ENCODE measurements at regions not wholly inside any gene's neighbourhood (a gene's known extent, or its start where the extent isn't known, plus 50 kb on each side); places are given as distances from the start of the nearest gene placed in this dataset.

DNA sequence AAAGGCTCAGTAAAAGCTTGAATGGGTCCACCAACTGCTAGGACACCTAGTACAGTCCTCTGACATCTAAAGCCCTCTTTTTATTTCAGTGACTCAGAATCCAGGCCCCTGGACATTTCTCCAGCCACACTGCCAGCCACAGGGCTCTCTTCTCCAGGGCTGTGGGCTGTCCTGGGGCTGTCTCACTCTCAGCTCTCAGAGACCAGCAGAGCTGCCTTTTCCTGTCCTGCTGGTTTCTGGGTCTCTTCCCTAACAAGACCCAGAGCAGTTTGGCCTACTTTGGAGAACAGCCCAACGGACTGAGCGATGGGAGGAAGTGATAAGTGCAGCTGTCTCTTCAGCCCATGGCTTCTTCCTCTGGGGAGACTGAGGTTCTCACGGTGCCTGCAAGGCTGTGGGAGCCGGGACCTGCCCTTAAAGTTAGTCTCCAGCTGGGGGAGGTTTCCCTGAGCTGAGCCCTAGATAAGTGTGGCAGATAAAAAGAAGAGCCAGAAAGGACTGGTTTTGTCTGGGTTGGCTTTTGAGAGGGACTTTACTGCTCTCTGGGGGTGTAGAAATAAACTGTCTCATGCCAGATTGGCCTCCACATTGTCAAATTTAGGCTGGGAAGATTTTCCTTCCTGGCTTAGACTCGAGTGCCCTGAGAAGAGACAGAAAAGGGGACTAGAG, 979.8 kb downstream of the VRK1 start:
- 73% methylated on average over 5 of the region's 5 CpGs for WGBS
- no peak overlapping the region for H3K27ac ChIP-seq

DNA sequence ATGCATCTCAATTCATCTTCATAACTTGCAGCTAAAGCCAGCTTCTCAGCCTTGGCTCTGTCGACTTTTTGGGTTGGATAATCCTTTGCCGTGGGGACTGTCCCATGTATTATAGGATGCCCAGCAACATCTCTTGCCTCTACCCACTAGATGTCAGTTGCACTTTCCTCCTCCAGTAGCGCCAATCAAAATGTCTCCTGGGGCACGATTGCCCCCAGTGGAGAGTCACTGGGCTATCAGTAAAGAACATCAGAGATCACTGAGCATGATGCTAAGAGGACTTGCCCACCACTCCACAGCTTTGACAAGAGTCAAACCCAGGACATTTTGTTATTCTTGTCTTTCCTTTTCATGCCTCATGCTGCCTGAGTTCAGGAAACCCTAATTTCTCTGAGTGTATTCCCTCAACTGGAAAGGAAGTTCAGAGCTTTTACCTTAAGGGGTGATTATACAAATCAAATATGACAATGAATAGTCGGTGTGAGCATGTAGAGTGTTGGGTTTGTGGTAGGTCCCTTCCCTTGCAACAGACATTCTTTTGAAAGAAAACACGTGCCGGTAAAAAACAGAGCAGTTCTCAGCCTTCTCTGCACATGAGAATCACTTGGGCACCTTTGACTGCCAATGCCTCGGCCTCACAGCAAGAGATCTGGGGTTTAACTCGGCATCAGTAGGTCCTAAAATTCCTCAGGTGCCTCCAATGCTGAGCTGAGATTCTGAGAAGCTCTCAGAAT, 980.6 kb downstream of the VRK1 start:
- no peak for TF ChIP-seq EP300 (IDR thresholded peaks at IDR 0.05)
- TF ChIP-seq POLR2AphosphoS5 (IDR thresholded peaks at IDR 0.05), result no peak
- no peak for TF ChIP-seq CTCF (IDR thresholded peaks at IDR 0.05)
- TF ChIP-seq POLR2A (IDR thresholded peaks at IDR 0.05), result no peak
- Histone ChIP-seq H3K36me3 (no peaks in the 10 kb centered on the region), H3K4me1 (no peaks in the 10 kb centered on the region), H3K27ac (no peak overlapping the region), H3K27me3 (no peaks in the 10 kb centered on the region), H3K4me3 (no peak overlapping the region), H3K9me3 (no peaks in the 10 kb centered on the region)
- WGBS, result 91% methylated on average over 9 of the region's 9 CpGs
- no peak for DNase-seq (ENCODE audit: low spot score in 2 of 2)

More for the DNA sequence above, 979.8 kb downstream of the VRK1 start:
- no peak for DNase-seq (ENCODE audit: low spot score in 2 of 2)
- Histone ChIP-seq H3K27me3 (no peaks in the 10 kb centered on the region), H3K9me3 (no peaks in the 10 kb centered on the region), H3K4me3 (no peak overlapping the region), H3K4me1 (peaks cover 7% of the 10 kb centered on the region), H3K36me3 (no peaks in the 10 kb centered on the region)
- TF ChIP-seq EP300 (IDR thresholded peaks at IDR 0.05) (no peak), POLR2AphosphoS5 (IDR thresholded peaks at IDR 0.05) (no peak), POLR2A (IDR thresholded peaks at IDR 0.05) (no peak), CTCF (IDR thresholded peaks at IDR 0.05) (no peak)

GRCh38 chr14:97779140-97779539, 982.0 kb downstream of the VRK1 start:
- no peak overlapping the region for H3K27ac ChIP-seq
- no peak overlapping the region for H3K4me3 ChIP-seq
- H3K9me3 ChIP-seq, result no peaks in the 10 kb centered on the region
- no peak for DNase-seq (ENCODE audit: low spot score in 2 of 2)
- 64% methylated on average over 5 of the region's 5 CpGs for WGBS
- no peak for TF ChIP-seq CTCF (IDR thresholded peaks at IDR 0.05)
- no peak for TF ChIP-seq EP300 (IDR thresholded peaks at IDR 0.05)
- no peak for TF ChIP-seq POLR2A (IDR thresholded peaks at IDR 0.05)
- no peak for TF ChIP-seq POLR2AphosphoS5 (IDR thresholded peaks at IDR 0.05)
- H3K36me3 ChIP-seq, result no peaks in the 10 kb centered on the region
- no peaks in the 10 kb centered on the region for H3K27me3 ChIP-seq
- H3K4me1 ChIP-seq, result no peaks in the 10 kb centered on the region

DNA sequence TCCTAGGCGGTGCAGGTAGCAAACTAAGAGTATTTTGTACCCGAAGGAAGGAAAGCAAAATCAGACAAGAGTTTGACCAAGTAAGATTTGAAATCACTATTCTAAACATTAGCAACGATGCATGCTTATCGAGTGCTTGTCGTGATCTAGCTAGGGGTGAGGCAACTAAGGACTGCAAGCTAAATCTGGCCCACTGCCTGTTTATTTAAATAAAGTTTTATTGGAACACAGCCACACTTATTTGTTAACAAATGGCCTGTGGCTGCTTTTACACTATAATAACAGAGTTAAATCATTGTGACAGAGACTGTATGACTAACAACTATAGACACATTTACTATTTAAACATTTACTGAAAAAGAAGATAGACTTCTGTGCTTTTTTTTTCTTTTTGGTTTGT, 983.6 kb downstream of the VRK1 start:
- H3K36me3 ChIP-seq, result no peaks in the 10 kb centered on the region
- H3K27ac ChIP-seq, result no peak overlapping the region
- no peaks in the 10 kb centered on the region for H3K9me3 ChIP-seq
- no peak for DNase-seq (ENCODE audit: low spot score in 2 of 2)
- 76% methylated on average over 5 of the region's 5 CpGs for WGBS
- TF ChIP-seq EP300 (IDR thresholded peaks at IDR 0.05) (no peak), POLR2AphosphoS5 (IDR thresholded peaks at IDR 0.05) (no peak), CTCF (IDR thresholded peaks at IDR 0.05) (no peak)
- no peaks in the 10 kb centered on the region for H3K27me3 ChIP-seq
- no peak overlapping the region for H3K4me3 ChIP-seq
- no peaks in the 10 kb centered on the region for H3K4me1 ChIP-seq

DNA sequence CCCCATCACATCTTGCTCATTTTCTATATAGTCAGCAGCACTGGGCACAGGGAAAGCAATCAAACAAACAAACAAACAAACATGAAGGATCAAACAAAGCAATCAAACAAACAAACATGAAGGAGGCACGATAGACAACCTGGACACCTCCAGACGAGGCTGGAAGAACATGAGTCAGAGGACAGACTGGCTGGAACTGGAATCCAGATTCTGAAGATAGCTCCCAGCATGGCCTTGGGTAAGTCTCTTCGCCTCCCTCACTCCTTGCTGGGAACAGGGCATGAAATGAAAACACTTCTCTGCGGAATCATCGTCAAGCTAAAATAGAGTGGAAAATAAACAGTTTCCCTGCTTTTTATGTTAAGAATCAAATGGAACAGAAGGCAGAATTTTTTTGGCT, 984.8 kb downstream of the VRK1 start:
- 81% methylated on average over 5 of the region's 5 CpGs for WGBS
- no peaks in the 10 kb centered on the region for H3K36me3 ChIP-seq
- H3K4me1 ChIP-seq, result no peaks in the 10 kb centered on the region

More for the DNA sequence above, 984.8 kb downstream of the VRK1 start:
- DNase-seq (ENCODE audit: low spot score in 2 of 2), result no peak
- no peak overlapping the region for H3K4me3 ChIP-seq
- no peak overlapping the region for H3K27ac ChIP-seq
- no peak for TF ChIP-seq POLR2AphosphoS5 (IDR thresholded peaks at IDR 0.05)
- no peak for TF ChIP-seq CTCF (IDR thresholded peaks at IDR 0.05)
- TF ChIP-seq POLR2A (IDR thresholded peaks at IDR 0.05), result no peak
- TF ChIP-seq EP300 (IDR thresholded peaks at IDR 0.05), result no peak
- H3K27me3 ChIP-seq, result no peaks in the 10 kb centered on the region
- H3K9me3 ChIP-seq, result no peaks in the 10 kb centered on the region

Measured in suprapubic skin (tissue), 4 donors.